Tibial nerve (tissue), 3 donors: ENCODE measurements at regions not wholly inside any gene's neighbourhood (a gene's known extent, or its start where the extent isn't known, plus 50 kb on each side); places are given as distances from the start of the nearest gene placed in this dataset.

ENCODE experiments used
- CTCF ChIP-seq, 5 experiments: fragments of 200-600 bp in 3 of 5; fragments of 450-650 bp in 2 of 5; sonication (generic) in 3 of 5; IDR thresholded peaks; one replicate each; pipeline ENCODE4 v1.5.1; 2016 to 2019; ENCODE audit warnings: antibody characterized with exemption in 5 of 5, mild to moderate bottlenecking in 3 of 5, moderate library complexity in 2 of 5
- POLR2A ChIP-seq, 2 donors: fragments of 450-650 bp; IDR thresholded peaks; one replicate each; pipeline ENCODE4 v1.6.1; 2017; ENCODE audit warnings: antibody characterized with exemption in 2 of 2, mild to moderate bottlenecking in 2 of 2, moderate library complexity in 2 of 2

DNA sequence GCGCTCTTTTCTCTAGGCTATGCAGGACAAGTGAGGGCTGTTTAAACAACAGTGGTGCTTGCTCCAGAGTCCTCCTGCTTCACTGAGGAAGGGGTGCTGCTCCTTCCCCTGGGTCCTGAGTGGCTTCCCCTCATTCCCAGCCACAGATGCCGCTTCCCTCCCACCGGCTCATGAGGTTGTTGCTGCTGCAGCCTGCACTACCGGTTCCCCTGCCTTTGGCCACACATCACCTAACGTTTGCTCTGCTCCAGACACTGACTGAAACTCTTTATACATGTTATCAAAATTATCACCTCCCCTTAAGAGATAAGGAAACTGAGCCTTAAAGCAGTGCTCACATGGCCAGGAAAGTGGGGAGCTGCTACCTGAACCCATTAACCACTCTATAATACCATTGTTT, 130.8 kb upstream of the LGALSL start:
- TF ChIP-seq CTCF (IDR thresholded peaks at IDR 0.05), result no peak
- no peak for TF ChIP-seq POLR2A (IDR thresholded peaks at IDR 0.05)
